ENCODE measurements at regions not wholly inside any gene's neighbourhood (a gene's known extent, or its start where the extent isn't known, plus 50 kb on each side); places are given as distances from the start of the nearest gene placed in this dataset.

- intact Hi-C loops (cut with micrococcal nuclease) = no loop called here
- TF ChIP-seq CTCF (IDR thresholded peaks at IDR 0.05) = no peak
- Mint-ChIP-seq H3K4me1 (no peaks in the 10 kb centered on the region), H3K9me3 (no peaks in the 10 kb centered on the region), H3K27ac (no peak overlapping the region), H3K36me3 (no peaks in the 10 kb centered on the region), H3K27me3 (ENCODE audit: low read depth in 2 of 2) (no peaks in the 10 kb centered on the region), H3K4me3 (no peak overlapping the region)
- no peak overlapping the region for H3K4me3 ChIP-seq (ENCODE audit: low read length)
- DNase-seq = no peak
- no peak overlapping the region for H3K27ac ChIP-seq (ENCODE audit: low read length)
- no peaks in the 10 kb centered on the region for H3K36me3 ChIP-seq (ENCODE audit: control insufficient read depth, insufficient read depth, low read length)
- WGBS (ENCODE audit: insufficient coverage) = 74% methylated on average over 2 of the region's 2 CpGs
- no peaks in the 10 kb centered on the region for H3K4me1 ChIP-seq (ENCODE audit: control insufficient read depth, insufficient read depth, low read length)
- no peaks in the 10 kb centered on the region for H3K9me3 ChIP-seq (ENCODE audit: control insufficient read depth, insufficient read depth, low read length)
- no peaks in the 10 kb centered on the region for H3K27me3 ChIP-seq (ENCODE audit: control insufficient read depth, insufficient read depth, low read length)
- ATAC-seq = no peak
Observed at GRCh38 chr11:122346006-122346405, 230.0 kb upstream of the BLID start.

GRCh38 chr11:122345586-122345985 is 229.6 kb upstream of the BLID start:
- ATAC-seq (no peak), DNase-seq (no peak)
- Mint-ChIP-seq H3K9me3 (no peaks in the 10 kb centered on the region), H3K4me3 (no peak overlapping the region), H3K4me1 (no peaks in the 10 kb centered on the region), H3K27me3 (ENCODE audit: low read depth in 2 of 2) (peaks cover 0 to under 1% of the 10 kb centered on the region in 2 donors), H3K27ac (no peak overlapping the region), H3K36me3 (no peaks in the 10 kb centered on the region)
- no peaks in the 10 kb centered on the region for H3K4me1 ChIP-seq (ENCODE audit: control insufficient read depth, insufficient read depth, low read length)
- H3K27me3 ChIP-seq (ENCODE audit: control insufficient read depth, insufficient read depth, low read length) = no peaks in the 10 kb centered on the region
- no peaks in the 10 kb centered on the region for H3K36me3 ChIP-seq (ENCODE audit: control insufficient read depth, insufficient read depth, low read length)
- TF ChIP-seq CTCF (IDR thresholded peaks at IDR 0.05) = no peak
- H3K4me3 ChIP-seq (ENCODE audit: low read length) = no peak overlapping the region
- intact Hi-C loops (cut with micrococcal nuclease) = no loop called here
- H3K9me3 ChIP-seq (ENCODE audit: control insufficient read depth, insufficient read depth, low read length) = no peaks in the 10 kb centered on the region
- no peak overlapping the region for H3K27ac ChIP-seq (ENCODE audit: low read length)
- WGBS (ENCODE audit: insufficient coverage) = 97% methylated on average over 5 of the region's 7 CpGs

- H3K4me3 ChIP-seq (ENCODE audit: low read length) = no peak overlapping the region
- no peaks in the 10 kb centered on the region for H3K4me1 ChIP-seq (ENCODE audit: control insufficient read depth, insufficient read depth, low read length)
- H3K27ac ChIP-seq (ENCODE audit: low read length) = no peak overlapping the region
- TF ChIP-seq CTCF (IDR thresholded peaks at IDR 0.05) = no peak
- Mint-ChIP-seq H3K9me3 (no peaks in the 10 kb centered on the region), H3K27me3 (ENCODE audit: low read depth in 2 of 2) (peaks cover 3 to 6% of the 10 kb centered on the region in 2 donors), H3K27ac (no peak overlapping the region), H3K4me1 (no peaks in the 10 kb centered on the region), H3K4me3 (no peak overlapping the region), H3K36me3 (no peaks in the 10 kb centered on the region)
- H3K36me3 ChIP-seq (ENCODE audit: control insufficient read depth, insufficient read depth, low read length) = no peaks in the 10 kb centered on the region
- H3K27me3 ChIP-seq (ENCODE audit: control insufficient read depth, insufficient read depth, low read length) = no peaks in the 10 kb centered on the region
- DNase-seq (no peak), ATAC-seq (no peak)
- 92% methylated on average over 3 of the region's 3 CpGs for WGBS (ENCODE audit: insufficient coverage)
- H3K9me3 ChIP-seq (ENCODE audit: control insufficient read depth, insufficient read depth, low read length) = no peaks in the 10 kb centered on the region
- intact Hi-C loops (cut with micrococcal nuclease) = no loop called here
Observed at GRCh38 chr11:122344215-122344614, 228.2 kb upstream of the BLID start.

DNA sequence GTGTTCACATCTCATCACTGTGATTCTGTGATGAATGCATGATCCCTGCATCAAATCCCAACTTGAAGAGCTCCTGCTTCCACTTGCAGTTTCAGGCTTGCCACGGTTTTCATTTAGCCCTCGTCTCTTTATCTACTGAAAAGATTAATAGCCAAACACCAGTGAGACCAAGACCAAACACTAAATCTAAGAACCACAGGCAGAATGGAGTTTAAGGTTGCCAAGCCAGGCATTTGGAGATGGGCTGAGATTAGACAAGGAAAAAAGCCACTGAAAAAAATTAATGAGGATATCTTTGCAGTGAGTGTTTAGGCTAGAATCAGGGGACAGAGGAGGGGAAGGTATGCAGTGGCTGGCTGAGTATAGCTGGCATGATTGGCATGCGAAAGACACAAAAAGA is 227.2 kb upstream of the BLID start:
- Histone ChIP-seq H3K36me3 (ENCODE audit: control insufficient read depth, insufficient read depth, low read length) (no peaks in the 10 kb centered on the region), H3K4me1 (ENCODE audit: control insufficient read depth, insufficient read depth, low read length) (no peaks in the 10 kb centered on the region), H3K27ac (ENCODE audit: low read length) (no peak overlapping the region), H3K27me3 (ENCODE audit: control insufficient read depth, insufficient read depth, low read length) (no peaks in the 10 kb centered on the region), H3K4me3 (ENCODE audit: low read length) (no peak overlapping the region), H3K9me3 (ENCODE audit: control insufficient read depth, insufficient read depth, low read length) (no peaks in the 10 kb centered on the region)
- no peak for TF ChIP-seq CTCF (IDR thresholded peaks at IDR 0.05)
- H3K9me3 Mint-ChIP-seq = no peaks in the 10 kb centered on the region
- no peaks in the 10 kb centered on the region for H3K36me3 Mint-ChIP-seq
- WGBS (ENCODE audit: insufficient coverage) = 85% methylated on average over 2 of the region's 3 CpGs
- ATAC-seq (no peak), DNase-seq (no peak)
- no peaks in the 10 kb centered on the region for H3K4me1 Mint-ChIP-seq
- peaks cover 3 to 15% of the 10 kb centered on the region in 2 donors for H3K27me3 Mint-ChIP-seq (ENCODE audit: low read depth in 2 of 2)
- H3K27ac Mint-ChIP-seq = no peak overlapping the region
- H3K4me3 Mint-ChIP-seq = no peak overlapping the region
- intact Hi-C loops (cut with micrococcal nuclease) = no loop called here

Measured in natural killer cell (primary cell).